Esophagus muscularis mucosa (tissue), 4 donors: ENCODE measurements at regions not wholly inside any gene's neighbourhood (a gene's known extent, or its start where the extent isn't known, plus 50 kb on each side); places are given as distances from the start of the nearest gene placed in this dataset.

ENCODE experiments used
- EP300 ChIP-seq: sonication (generic); formaldehyde crosslinking; IDR thresholded peaks from one replicate; pipeline ENCODE4 v1.6.1; 2017; ENCODE audit warnings: antibody characterized with exemption
- POLR2A ChIP-seq: fragments of 450-650 bp; IDR thresholded peaks from one replicate; pipeline ENCODE4 v1.6.1; 2017; ENCODE audit warnings: antibody characterized with exemption, moderate library complexity, mild to moderate bottlenecking, low read depth
- POLR2AphosphoS5 ChIP-seq, 2 donors: sonication (generic); formaldehyde crosslinking; IDR thresholded peaks; one replicate each; pipeline ENCODE4 v1.6.1; 2017; ENCODE audit warnings: antibody characterized with exemption in 2 of 2
- TF ChIP-seq, protein P1 (sequence below), 3 experiments: fragments of 200-600 bp in 2 of 3; fragments of 450-650 bp in 1 of 3; sonication (generic) in 2 of 3; IDR thresholded peaks; one replicate each; pipeline ENCODE4 v1.5.1; 2017 to 2019; ENCODE audit warnings: antibody characterized with exemption in 3 of 3, mild to moderate bottlenecking in 2 of 3, moderate library complexity in 1 of 3

DNA sequence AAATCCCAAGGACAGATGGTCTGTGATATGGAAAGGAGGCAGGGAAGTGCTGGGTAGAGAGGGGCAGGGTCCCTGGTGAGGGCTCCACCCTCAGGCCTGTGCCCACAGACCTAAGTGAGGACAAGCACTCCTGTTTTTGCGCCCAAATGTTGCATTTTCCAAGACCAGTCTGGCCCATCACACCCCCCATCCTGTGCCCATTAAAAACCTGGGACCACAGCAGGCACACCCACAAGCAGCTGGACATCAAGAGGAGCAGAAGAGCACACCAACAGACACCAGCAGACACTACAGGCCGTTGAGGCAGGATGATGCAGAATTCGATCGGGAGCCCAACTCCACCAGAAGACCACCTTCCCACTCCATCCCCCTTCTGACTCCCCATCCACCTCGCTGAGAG is 72.8 kb downstream of the DMRTA2 start:
- no peak for TF ChIP-seq POLR2AphosphoS5 (IDR thresholded peaks at IDR 0.05)
- no peak for TF ChIP-seq POLR2A
- TF ChIP-seq, protein P1, sequence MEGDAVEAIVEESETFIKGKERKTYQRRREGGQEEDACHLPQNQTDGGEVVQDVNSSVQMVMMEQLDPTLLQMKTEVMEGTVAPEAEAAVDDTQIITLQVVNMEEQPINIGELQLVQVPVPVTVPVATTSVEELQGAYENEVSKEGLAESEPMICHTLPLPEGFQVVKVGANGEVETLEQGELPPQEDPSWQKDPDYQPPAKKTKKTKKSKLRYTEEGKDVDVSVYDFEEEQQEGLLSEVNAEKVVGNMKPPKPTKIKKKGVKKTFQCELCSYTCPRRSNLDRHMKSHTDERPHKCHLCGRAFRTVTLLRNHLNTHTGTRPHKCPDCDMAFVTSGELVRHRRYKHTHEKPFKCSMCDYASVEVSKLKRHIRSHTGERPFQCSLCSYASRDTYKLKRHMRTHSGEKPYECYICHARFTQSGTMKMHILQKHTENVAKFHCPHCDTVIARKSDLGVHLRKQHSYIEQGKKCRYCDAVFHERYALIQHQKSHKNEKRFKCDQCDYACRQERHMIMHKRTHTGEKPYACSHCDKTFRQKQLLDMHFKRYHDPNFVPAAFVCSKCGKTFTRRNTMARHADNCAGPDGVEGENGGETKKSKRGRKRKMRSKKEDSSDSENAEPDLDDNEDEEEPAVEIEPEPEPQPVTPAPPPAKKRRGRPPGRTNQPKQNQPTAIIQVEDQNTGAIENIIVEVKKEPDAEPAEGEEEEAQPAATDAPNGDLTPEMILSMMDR (IDR thresholded peaks at IDR 0.05), result no peak
- TF ChIP-seq EP300, result no peak
